ENCODE measurements at regions not wholly inside any gene's neighbourhood (a gene's known extent, or its start where the extent isn't known, plus 50 kb on each side); places are given as distances from the start of the nearest gene placed in this dataset.

- no peak for DNase-seq (ENCODE audit: low read depth, low spot score)
- BruUV-seq (replicated peaks) = no TSS peak
- H4K20me1 ChIP-seq (ENCODE audit: control insufficient read depth, insufficient read depth) = no peaks in the 10 kb centered on the region
- no peaks in the 10 kb centered on the region for H3K79me2 ChIP-seq (ENCODE audit: control insufficient read depth, insufficient read depth, low read length)
- no peaks in the 10 kb centered on the region for H3K27me3 ChIP-seq (replicated peaks in 1 of 2; ENCODE audit: control insufficient read depth in 2 of 2, insufficient read depth in 2 of 2, low read length in 1 of 2)
- H3K36me3 ChIP-seq (ENCODE audit: control insufficient read depth in 2 of 2, insufficient read depth in 2 of 2, low read length in 1 of 2) = no peaks in the 10 kb centered on the region
- intact Hi-C loops (cut with micrococcal nuclease; ENCODE audit: unreplicated experiment) = no loop called here
- no peak overlapping the region for H2AFZ ChIP-seq (ENCODE audit: control insufficient read depth, low read depth, low read length)
- no peak overlapping the region for H3K4me3 ChIP-seq
- ChIA-PET SMC1A (ENCODE audit: uncharacterized antibody, unreplicated experiment) (no interaction called here), POLR2A (no interaction called here), RAD21 (ENCODE audit: unreplicated experiment) (no interaction called here), CTCF (no interaction called here)
- WGBS (ENCODE audit: insufficient coverage, insufficient replicate concordance, low lambda C conversion rate, missing lambda C conversion rate) = 17% methylated on average over 2 of the region's 2 CpGs
- H3K4me2 ChIP-seq (ENCODE audit: control insufficient read depth, insufficient read depth) = no peak overlapping the region
- H3K4me1 ChIP-seq (ENCODE audit: control insufficient read depth, insufficient read depth, low read length) = no peaks in the 10 kb centered on the region
- H3K27ac ChIP-seq (ENCODE audit: control insufficient read depth, insufficient read depth) = no peak overlapping the region
- FAIRE-seq = no peak
- H3K9ac ChIP-seq (ENCODE audit: control insufficient read depth, insufficient read depth, low read length) = no peak overlapping the region
- TF ChIP-seq ZNF274 (IDR thresholded peaks at IDR 0.05; ENCODE audit: insufficient read depth, insufficient read length) (no peak), NFYB (IDR thresholded peaks at IDR 0.05; ENCODE audit: insufficient read depth, low read depth, low read length) (no peak), RFX5 (IDR thresholded peaks at IDR 0.05; ENCODE audit: low read depth, low read length) (no peak), TARDBP (IDR thresholded peaks at IDR 0.05; ENCODE audit: borderline replicate concordance) (no peak), IRF4 (IDR thresholded peaks at IDR 0.05; ENCODE audit: low read depth, low read length) (no peak), NFIC (IDR thresholded peaks at IDR 0.05; ENCODE audit: low read depth, low read length) (no peak), ZNF622 (IDR thresholded peaks at IDR 0.05) (no peak), WRNIP1 (IDR thresholded peaks at IDR 0.05; ENCODE audit: borderline replicate concordance, low read depth, low read length) (no peak), PRDM15 (CRISPR knock-in tag; IDR thresholded peaks at IDR 0.05) (no peak), IKZF2 (IDR thresholded peaks at IDR 0.05) (no peak), PML (IDR thresholded peaks at IDR 0.05; ENCODE audit: low read length) (no peak), RAD21 (IDR thresholded peaks at IDR 0.05; ENCODE audit: insufficient read depth, low read depth, low read length) (no peak), SMAD1 (IDR thresholded peaks at IDR 0.05; ENCODE audit: low read depth, partially characterized antibody) (no peak), ZBTB40 (IDR thresholded peaks at IDR 0.05; ENCODE audit: borderline replicate concordance) (no peak), SMARCA5 (IDR thresholded peaks at IDR 0.05) (no peak), USF1 (IDR thresholded peaks at IDR 0.05; ENCODE audit: borderline replicate concordance, extremely low read length, insufficient read depth, low read depth, low read length) (no peak)
- no peaks in the 10 kb centered on the region for H3K9me3 ChIP-seq (replicated peaks; ENCODE audit: control insufficient read depth, insufficient read depth, low read length)
- no peak for ATAC-seq
- in situ Hi-C loops (cut with MboI) = no loop called here
These were observed 274.8 kb upstream of the LYPLAL1 start for GRCh38 chr1:218898921-218899320.

Data from GM12878 (cell line).